ENCODE measurements at regions not wholly inside any gene's neighbourhood (a gene's known extent, or its start where the extent isn't known, plus 50 kb on each side); places are given as distances from the start of the nearest gene placed in this dataset.

GRCh38 chr17:77291591-77292386, 151.0 kb downstream of the SEC14L1 start:
- peaks cover 28% of the 10 kb centered on the region for H3K4me1 ChIP-seq (ENCODE audit: insufficient read depth, poor library complexity, severe bottlenecking)
- no peak for ATAC-seq (ENCODE audit: low read depth)
- H3K27me3 ChIP-seq (ENCODE audit: insufficient read depth, poor library complexity, severe bottlenecking): no peaks in the 10 kb centered on the region
- H3K36me3 ChIP-seq (ENCODE audit: low read depth): peaks cover 65% of the 10 kb centered on the region
- no peak overlapping the region for H3K4me3 ChIP-seq (ENCODE audit: severe bottlenecking)
- no peak for TF ChIP-seq CTCF (IDR thresholded peaks at IDR 0.05; ENCODE audit: poor library complexity, severe bottlenecking)
- DNase-seq (ENCODE audit: low spot score): no peak
- no peaks in the 10 kb centered on the region for H3K9me3 ChIP-seq (ENCODE audit: severe bottlenecking)
- H3K27ac ChIP-seq (ENCODE audit: poor library complexity, severe bottlenecking): peak overlapping the region; percentile 49

GRCh38 chr17:77294761-77295160, 154.0 kb downstream of the SEC14L1 start:
- TF ChIP-seq CTCF (IDR thresholded peaks at IDR 0.05; ENCODE audit: poor library complexity, severe bottlenecking): no peak
- Histone ChIP-seq H3K9me3 (ENCODE audit: severe bottlenecking) (no peaks in the 10 kb centered on the region), H3K36me3 (ENCODE audit: low read depth) (peaks cover 92% of the 10 kb centered on the region), H3K27me3 (ENCODE audit: insufficient read depth, poor library complexity, severe bottlenecking) (no peaks in the 10 kb centered on the region), H3K4me3 (ENCODE audit: severe bottlenecking) (no peak overlapping the region), H3K27ac (ENCODE audit: poor library complexity, severe bottlenecking) (no peak overlapping the region), H3K4me1 (ENCODE audit: insufficient read depth, poor library complexity, severe bottlenecking) (peaks cover 13% of the 10 kb centered on the region)
- ATAC-seq (ENCODE audit: low read depth) (no peak), DNase-seq (ENCODE audit: low spot score) (no peak)

GRCh38 chr17:77295241-77295853, 154.6 kb downstream of the SEC14L1 start:
- Histone ChIP-seq H3K4me3 (ENCODE audit: severe bottlenecking) (no peak overlapping the region), H3K27me3 (ENCODE audit: insufficient read depth, poor library complexity, severe bottlenecking) (no peaks in the 10 kb centered on the region), H3K9me3 (ENCODE audit: severe bottlenecking) (no peaks in the 10 kb centered on the region), H3K4me1 (ENCODE audit: insufficient read depth, poor library complexity, severe bottlenecking) (peaks cover 10% of the 10 kb centered on the region), H3K27ac (ENCODE audit: poor library complexity, severe bottlenecking) (no peak overlapping the region), H3K36me3 (ENCODE audit: low read depth) (peaks cover 91% of the 10 kb centered on the region)
- no peak for ATAC-seq (ENCODE audit: low read depth)
- no peak for DNase-seq (ENCODE audit: low spot score)
- TF ChIP-seq CTCF (IDR thresholded peaks at IDR 0.05; ENCODE audit: poor library complexity, severe bottlenecking): no peak

- ATAC-seq (ENCODE audit: low read depth): no peak
- peaks cover 7% of the 10 kb centered on the region for H3K4me1 ChIP-seq (ENCODE audit: insufficient read depth, poor library complexity, severe bottlenecking)
These were observed 156.1 kb downstream of the SEC14L1 start for GRCh38 chr17:77296769-77297409.

More at GRCh38 chr17:77296769-77297409, 156.1 kb downstream of the SEC14L1 start:
- no peak for DNase-seq (ENCODE audit: low spot score)
- peaks cover 91% of the 10 kb centered on the region for H3K36me3 ChIP-seq (ENCODE audit: low read depth)
- no peaks in the 10 kb centered on the region for H3K9me3 ChIP-seq (ENCODE audit: severe bottlenecking)
- H3K27me3 ChIP-seq (ENCODE audit: insufficient read depth, poor library complexity, severe bottlenecking): no peaks in the 10 kb centered on the region
- no peak overlapping the region for H3K27ac ChIP-seq (ENCODE audit: poor library complexity, severe bottlenecking)
- TF ChIP-seq CTCF (IDR thresholded peaks at IDR 0.05; ENCODE audit: poor library complexity, severe bottlenecking): no peak
- no peak overlapping the region for H3K4me3 ChIP-seq (ENCODE audit: severe bottlenecking)

Data from RWPE2 (cell line).